ENCODE measurements at regions not wholly inside any gene's neighbourhood (a gene's known extent, or its start where the extent isn't known, plus 50 kb on each side); places are given as distances from the start of the nearest gene placed in this dataset.

GRCh38 chr17:13333661-13334060, 268.1 kb downstream of the HS3ST3A1 start:
- Histone ChIP-seq H3K9me3 (no peaks in the 10 kb centered on the region), H3K4me3 (ENCODE audit: low read depth, low read length) (no peak overlapping the region), H3K36me3 (ENCODE audit: control insufficient read depth, insufficient read depth, low read length) (no peaks in the 10 kb centered on the region), H3K27me3 (replicated peaks; ENCODE audit: control insufficient read depth, insufficient read depth, low read length) (no peaks in the 10 kb centered on the region), H3K4me1 (no peaks in the 10 kb centered on the region)
- Mint-ChIP-seq H3K4me1 (ENCODE audit: low read depth, unreplicated experiment) (no peaks in the 10 kb centered on the region), H3K27me3 (ENCODE audit: insufficient read depth, unreplicated experiment) (no peaks in the 10 kb centered on the region), H3K4me3 (ENCODE audit: unreplicated experiment) (no peak overlapping the region), H3K36me3 (ENCODE audit: insufficient read depth, unreplicated experiment) (no peaks in the 10 kb centered on the region), H3K27ac (ENCODE audit: unreplicated experiment) (no peak overlapping the region), H3K9me3 (ENCODE audit: unreplicated experiment) (peaks cover 12% of the 10 kb centered on the region)
- intact Hi-C loops (cut with micrococcal nuclease; ENCODE audit: unreplicated experiment) = loop anchor here (10.0 kb wide), 1 partner anchor 299 kb away; no protein-coding TSS in a partner anchor
- no peak for DNase-seq
- POLR2A ChIA-PET = no interaction called here
- TF ChIP-seq, protein P1, sequence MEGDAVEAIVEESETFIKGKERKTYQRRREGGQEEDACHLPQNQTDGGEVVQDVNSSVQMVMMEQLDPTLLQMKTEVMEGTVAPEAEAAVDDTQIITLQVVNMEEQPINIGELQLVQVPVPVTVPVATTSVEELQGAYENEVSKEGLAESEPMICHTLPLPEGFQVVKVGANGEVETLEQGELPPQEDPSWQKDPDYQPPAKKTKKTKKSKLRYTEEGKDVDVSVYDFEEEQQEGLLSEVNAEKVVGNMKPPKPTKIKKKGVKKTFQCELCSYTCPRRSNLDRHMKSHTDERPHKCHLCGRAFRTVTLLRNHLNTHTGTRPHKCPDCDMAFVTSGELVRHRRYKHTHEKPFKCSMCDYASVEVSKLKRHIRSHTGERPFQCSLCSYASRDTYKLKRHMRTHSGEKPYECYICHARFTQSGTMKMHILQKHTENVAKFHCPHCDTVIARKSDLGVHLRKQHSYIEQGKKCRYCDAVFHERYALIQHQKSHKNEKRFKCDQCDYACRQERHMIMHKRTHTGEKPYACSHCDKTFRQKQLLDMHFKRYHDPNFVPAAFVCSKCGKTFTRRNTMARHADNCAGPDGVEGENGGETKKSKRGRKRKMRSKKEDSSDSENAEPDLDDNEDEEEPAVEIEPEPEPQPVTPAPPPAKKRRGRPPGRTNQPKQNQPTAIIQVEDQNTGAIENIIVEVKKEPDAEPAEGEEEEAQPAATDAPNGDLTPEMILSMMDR (IDR thresholded peaks at IDR 0.05; ENCODE audit: insufficient read depth in 1 of 2, low read depth in 1 of 2, low read length in 1 of 2, severe bottlenecking in 1 of 2, unreplicated experiment in 1 of 2) = no peak
- no TSS peak for BruUV-seq (replicated peaks)
- CTCF ChIA-PET = no interaction called here

- Mint-ChIP-seq H3K4me3 (ENCODE audit: unreplicated experiment) (no peak overlapping the region), H3K27me3 (ENCODE audit: insufficient read depth, unreplicated experiment) (no peaks in the 10 kb centered on the region), H3K36me3 (ENCODE audit: insufficient read depth, unreplicated experiment) (no peaks in the 10 kb centered on the region), H3K27ac (ENCODE audit: unreplicated experiment) (no peak overlapping the region), H3K4me1 (ENCODE audit: low read depth, unreplicated experiment) (no peaks in the 10 kb centered on the region), H3K9me3 (ENCODE audit: unreplicated experiment) (peaks cover 12% of the 10 kb centered on the region)
- TF ChIP-seq, protein P1 (IDR thresholded peaks at IDR 0.05; ENCODE audit: insufficient read depth in 1 of 2, low read depth in 1 of 2, low read length in 1 of 2, severe bottlenecking in 1 of 2, unreplicated experiment in 1 of 2) = no peak
- no peaks in the 10 kb centered on the region for H3K36me3 ChIP-seq (ENCODE audit: control insufficient read depth, insufficient read depth, low read length)
- BruUV-seq (replicated peaks) = no TSS peak
- no peaks in the 10 kb centered on the region for H3K27me3 ChIP-seq (replicated peaks; ENCODE audit: control insufficient read depth, insufficient read depth, low read length)
- ChIA-PET POLR2A (no interaction called here), CTCF (no interaction called here)
- H3K9me3 ChIP-seq = no peaks in the 10 kb centered on the region
- no peaks in the 10 kb centered on the region for H3K4me1 ChIP-seq
- H3K4me3 ChIP-seq (ENCODE audit: low read depth, low read length) = no peak overlapping the region
- DNase-seq = no peak
- intact Hi-C loops (cut with micrococcal nuclease; ENCODE audit: unreplicated experiment) = loop anchor here (10.0 kb wide), 1 partner anchor 297 kb away; no protein-coding TSS in a partner anchor
These were observed 269.5 kb downstream of the HS3ST3A1 start for GRCh38 chr17:13332207-13332606.

- Histone ChIP-seq H3K36me3 (ENCODE audit: control insufficient read depth, insufficient read depth, low read length) (no peaks in the 10 kb centered on the region), H3K27me3 (replicated peaks; ENCODE audit: control insufficient read depth, insufficient read depth, low read length) (no peaks in the 10 kb centered on the region), H3K4me3 (ENCODE audit: low read depth, low read length) (no peak overlapping the region), H3K9me3 (no peaks in the 10 kb centered on the region), H3K4me1 (no peaks in the 10 kb centered on the region)
- Mint-ChIP-seq H3K4me3 (ENCODE audit: unreplicated experiment) (no peak overlapping the region), H3K36me3 (ENCODE audit: insufficient read depth, unreplicated experiment) (no peaks in the 10 kb centered on the region), H3K27me3 (ENCODE audit: insufficient read depth, unreplicated experiment) (no peaks in the 10 kb centered on the region), H3K4me1 (ENCODE audit: low read depth, unreplicated experiment) (no peaks in the 10 kb centered on the region), H3K9me3 (ENCODE audit: unreplicated experiment) (peaks cover 12% of the 10 kb centered on the region), H3K27ac (ENCODE audit: unreplicated experiment) (no peak overlapping the region)
- TF ChIP-seq, protein P1 (IDR thresholded peaks at IDR 0.05; ENCODE audit: insufficient read depth in 1 of 2, low read depth in 1 of 2, low read length in 1 of 2, severe bottlenecking in 1 of 2, unreplicated experiment in 1 of 2) = no peak
- ChIA-PET POLR2A (no interaction called here), CTCF (no interaction called here)
- BruUV-seq (replicated peaks) = no TSS peak
- intact Hi-C loops (cut with micrococcal nuclease; ENCODE audit: unreplicated experiment) = no loop called here
- no peak for DNase-seq
These were observed 272.3 kb downstream of the HS3ST3A1 start for GRCh38 chr17:13329421-13329820.
